ENCODE measurements at regions not wholly inside any gene's neighbourhood (a gene's known extent, or its start where the extent isn't known, plus 50 kb on each side); places are given as distances from the start of the nearest gene placed in this dataset.

- Mint-ChIP-seq H3K27me3 (no peaks in the 10 kb centered on the region), H3K27ac (no peak overlapping the region), H3K36me3 (no peaks in the 10 kb centered on the region), H3K4me1 (no peaks in the 10 kb centered on the region), H3K4me3 (no peak overlapping the region), H3K9me3 (no peaks in the 10 kb centered on the region)
- DNase-seq (no peak), ATAC-seq (ENCODE audit: low read depth) (no peak)
- POLR2A ChIA-PET: no interaction called here
Observed at GRCh38 chr10:10589540-10590303, 427.9 kb upstream of the CELF2 start.

GRCh38 chr10:10591715-10592341 lies 425.8 kb upstream of the CELF2 start:
- DNase-seq (no peak), ATAC-seq (ENCODE audit: low read depth) (no peak)
- Mint-ChIP-seq H3K4me3 (no peak overlapping the region), H3K27ac (no peak overlapping the region), H3K9me3 (no peaks in the 10 kb centered on the region), H3K36me3 (no peaks in the 10 kb centered on the region), H3K27me3 (peaks cover 3% of the 10 kb centered on the region), H3K4me1 (no peaks in the 10 kb centered on the region)
- POLR2A ChIA-PET: no interaction called here

GRCh38 chr10:10596256-10596655 lies 421.4 kb upstream of the CELF2 start:
- DNase-seq (no peak), ATAC-seq (ENCODE audit: low read depth) (no peak)
- Mint-ChIP-seq H3K9me3 (no peaks in the 10 kb centered on the region), H3K27me3 (peaks cover 3% of the 10 kb centered on the region), H3K4me3 (no peak overlapping the region), H3K36me3 (no peaks in the 10 kb centered on the region), H3K27ac (no peak overlapping the region), H3K4me1 (no peaks in the 10 kb centered on the region)
- POLR2A ChIA-PET: no interaction called here

- no peaks in the 10 kb centered on the region for H3K4me1 Mint-ChIP-seq
- no peak overlapping the region for H3K27ac Mint-ChIP-seq
- H3K27me3 Mint-ChIP-seq: peaks cover 3% of the 10 kb centered on the region
- no peaks in the 10 kb centered on the region for H3K36me3 Mint-ChIP-seq
- H3K9me3 Mint-ChIP-seq: no peaks in the 10 kb centered on the region
- H3K4me3 Mint-ChIP-seq: no peak overlapping the region
- DNase-seq (no peak), ATAC-seq (ENCODE audit: low read depth) (no peak)
- POLR2A ChIA-PET: no interaction called here
Observed at GRCh38 chr10:10598297-10598696, 419.4 kb upstream of the CELF2 start.

- peaks cover 3% of the 10 kb centered on the region for H3K9me3 Mint-ChIP-seq
- H3K27me3 Mint-ChIP-seq: peaks cover 2% of the 10 kb centered on the region
- no peak for DNase-seq
- POLR2A ChIA-PET: no interaction called here
- H3K4me1 Mint-ChIP-seq: no peaks in the 10 kb centered on the region
- H3K36me3 Mint-ChIP-seq: no peaks in the 10 kb centered on the region
- no peak for ATAC-seq (ENCODE audit: low read depth)
- H3K27ac Mint-ChIP-seq: no peak overlapping the region
- H3K4me3 Mint-ChIP-seq: no peak overlapping the region
Observed at GRCh38 chr10:10600004-10600403, 417.7 kb upstream of the CELF2 start.

- Mint-ChIP-seq H3K4me1 (no peaks in the 10 kb centered on the region), H3K27ac (no peak overlapping the region), H3K4me3 (no peak overlapping the region), H3K36me3 (no peaks in the 10 kb centered on the region), H3K27me3 (no peaks in the 10 kb centered on the region), H3K9me3 (peaks cover 3% of the 10 kb centered on the region)
- DNase-seq (no peak), ATAC-seq (ENCODE audit: low read depth) (no peak)
- POLR2A ChIA-PET: no interaction called here
Observed at GRCh38 chr10:10605551-10606081, 412.1 kb upstream of the CELF2 start.

- ATAC-seq (ENCODE audit: low read depth): no peak
- H3K36me3 Mint-ChIP-seq: no peaks in the 10 kb centered on the region
- no peak overlapping the region for H3K4me3 Mint-ChIP-seq
- H3K4me1 Mint-ChIP-seq: no peaks in the 10 kb centered on the region
- H3K27ac Mint-ChIP-seq: no peak overlapping the region
- POLR2A ChIA-PET: no interaction called here
- H3K9me3 Mint-ChIP-seq: peaks cover 5% of the 10 kb centered on the region
- H3K27me3 Mint-ChIP-seq: no peaks in the 10 kb centered on the region
- no peak for DNase-seq
Observed at GRCh38 chr10:10609379-10609955, 408.2 kb upstream of the CELF2 start.

- Mint-ChIP-seq H3K9me3 (peaks cover 2% of the 10 kb centered on the region), H3K4me3 (no peak overlapping the region), H3K4me1 (no peaks in the 10 kb centered on the region), H3K36me3 (no peaks in the 10 kb centered on the region), H3K27me3 (no peaks in the 10 kb centered on the region), H3K27ac (no peak overlapping the region)
- POLR2A ChIA-PET: no interaction called here
- ATAC-seq (ENCODE audit: low read depth) (no peak), DNase-seq (no peak)
Observed at GRCh38 chr10:10610171-10610570, 407.5 kb upstream of the CELF2 start.

GRCh38 chr10:10612151-10612550 lies 405.5 kb upstream of the CELF2 start:
- DNase-seq (no peak), ATAC-seq (ENCODE audit: low read depth) (no peak)
- POLR2A ChIA-PET: no interaction called here
- H3K36me3 Mint-ChIP-seq: no peaks in the 10 kb centered on the region
- H3K4me3 Mint-ChIP-seq: no peak overlapping the region
- no peak overlapping the region for H3K27ac Mint-ChIP-seq
- peaks cover 2% of the 10 kb centered on the region for H3K9me3 Mint-ChIP-seq
- no peaks in the 10 kb centered on the region for H3K27me3 Mint-ChIP-seq
- H3K4me1 Mint-ChIP-seq: no peaks in the 10 kb centered on the region

GRCh38 chr10:10613656-10614244 lies 403.9 kb upstream of the CELF2 start:
- Mint-ChIP-seq H3K4me1 (no peaks in the 10 kb centered on the region), H3K27ac (no peak overlapping the region), H3K9me3 (peaks cover 2% of the 10 kb centered on the region), H3K4me3 (no peak overlapping the region), H3K27me3 (no peaks in the 10 kb centered on the region), H3K36me3 (no peaks in the 10 kb centered on the region)
- ATAC-seq (ENCODE audit: low read depth): no peak
- DNase-seq: no peak
- POLR2A ChIA-PET: no interaction called here

- peaks cover 2% of the 10 kb centered on the region for H3K9me3 Mint-ChIP-seq
- ATAC-seq (ENCODE audit: low read depth): no peak
- POLR2A ChIA-PET: interaction anchor here (0.6 kb wide), 1 partner anchor 1297 kb away, joined by 3 read pairs; no protein-coding TSS in a partner anchor
- no peaks in the 10 kb centered on the region for H3K27me3 Mint-ChIP-seq
- H3K27ac Mint-ChIP-seq: no peak overlapping the region
- H3K36me3 Mint-ChIP-seq: no peaks in the 10 kb centered on the region
- no peak for DNase-seq
- H3K4me3 Mint-ChIP-seq: no peak overlapping the region
- H3K4me1 Mint-ChIP-seq: no peaks in the 10 kb centered on the region
Observed at GRCh38 chr10:10617686-10618085, 400.0 kb upstream of the CELF2 start.

- Mint-ChIP-seq H3K27ac (no peak overlapping the region), H3K27me3 (no peaks in the 10 kb centered on the region), H3K4me3 (no peak overlapping the region), H3K9me3 (peaks cover 2% of the 10 kb centered on the region), H3K4me1 (no peaks in the 10 kb centered on the region), H3K36me3 (no peaks in the 10 kb centered on the region)
- POLR2A ChIA-PET: interaction anchor here (0.6 kb wide), 1 partner anchor 1297 kb away, joined by 3 read pairs; no protein-coding TSS in a partner anchor
- ATAC-seq (ENCODE audit: low read depth) (no peak), DNase-seq (no peak)
Observed at GRCh38 chr10:10618139-10618538, 399.5 kb upstream of the CELF2 start.

- ATAC-seq (ENCODE audit: low read depth) (no peak), DNase-seq (no peak)
- Mint-ChIP-seq H3K4me1 (no peaks in the 10 kb centered on the region), H3K4me3 (no peak overlapping the region), H3K36me3 (no peaks in the 10 kb centered on the region), H3K9me3 (no peaks in the 10 kb centered on the region), H3K27ac (no peak overlapping the region), H3K27me3 (peaks cover under 1% of the 10 kb centered on the region)
- POLR2A ChIA-PET: no interaction called here
Observed at GRCh38 chr10:10623958-10624566, 393.6 kb upstream of the CELF2 start.

Data from activated naive CD8-positive, alpha-beta T cell treated with anti-CD3 and anti-CD28 coated beads, Interleukin-2, amount 10 ng/mL, durations not matched to agents 7 days and 5 days (primary cell).